ENCODE measurements at regions not wholly inside any gene's neighbourhood (a gene's known extent, or its start where the extent isn't known, plus 50 kb on each side); places are given as distances from the start of the nearest gene placed in this dataset.

GRCh38 chr18:24877066-24877465 lies 416.6 kb downstream of the HRH4 start:
- Histone ChIP-seq H3K4me3 (no peak overlapping the region), H3K9me3 (no peaks in the 10 kb centered on the region), H3K36me3 (no peaks in the 10 kb centered on the region), H3K4me1 (no peaks in the 10 kb centered on the region), H3K27me3 (no peaks in the 10 kb centered on the region), H3K27ac (no peak overlapping the region)
- intact Hi-C loops (cut with DNase I; ENCODE audit: low total_unique reads) = no loop called here
- no peak for TF ChIP-seq POLR2A (IDR thresholded peaks at IDR 0.05)
- TF ChIP-seq, protein P1, sequence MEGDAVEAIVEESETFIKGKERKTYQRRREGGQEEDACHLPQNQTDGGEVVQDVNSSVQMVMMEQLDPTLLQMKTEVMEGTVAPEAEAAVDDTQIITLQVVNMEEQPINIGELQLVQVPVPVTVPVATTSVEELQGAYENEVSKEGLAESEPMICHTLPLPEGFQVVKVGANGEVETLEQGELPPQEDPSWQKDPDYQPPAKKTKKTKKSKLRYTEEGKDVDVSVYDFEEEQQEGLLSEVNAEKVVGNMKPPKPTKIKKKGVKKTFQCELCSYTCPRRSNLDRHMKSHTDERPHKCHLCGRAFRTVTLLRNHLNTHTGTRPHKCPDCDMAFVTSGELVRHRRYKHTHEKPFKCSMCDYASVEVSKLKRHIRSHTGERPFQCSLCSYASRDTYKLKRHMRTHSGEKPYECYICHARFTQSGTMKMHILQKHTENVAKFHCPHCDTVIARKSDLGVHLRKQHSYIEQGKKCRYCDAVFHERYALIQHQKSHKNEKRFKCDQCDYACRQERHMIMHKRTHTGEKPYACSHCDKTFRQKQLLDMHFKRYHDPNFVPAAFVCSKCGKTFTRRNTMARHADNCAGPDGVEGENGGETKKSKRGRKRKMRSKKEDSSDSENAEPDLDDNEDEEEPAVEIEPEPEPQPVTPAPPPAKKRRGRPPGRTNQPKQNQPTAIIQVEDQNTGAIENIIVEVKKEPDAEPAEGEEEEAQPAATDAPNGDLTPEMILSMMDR (IDR thresholded peaks at IDR 0.05) = no peak
- TF ChIP-seq POLR2AphosphoS5 (IDR thresholded peaks at IDR 0.05) = no peak
- no peak for DNase-seq (ENCODE audit: low spot score in 2 of 2)

DNA sequence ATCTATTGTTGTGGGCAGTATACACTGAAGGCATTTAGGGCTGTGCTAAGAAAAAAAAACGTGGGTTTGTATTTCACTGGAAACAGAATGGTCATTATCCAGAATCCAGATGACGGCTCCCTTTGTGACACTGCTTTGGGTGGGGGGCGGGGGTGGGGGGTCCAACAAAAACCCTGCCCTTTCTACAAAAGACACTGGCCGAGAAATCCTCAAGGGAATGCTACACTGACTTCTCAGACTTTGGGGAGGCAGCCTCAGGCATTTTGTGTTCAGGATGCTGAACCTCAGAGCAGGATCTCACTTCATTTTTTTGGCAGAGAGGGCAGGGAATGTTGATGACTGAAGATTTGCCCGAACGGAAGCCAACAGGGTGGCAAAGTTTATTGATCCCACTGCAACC lies 417.1 kb downstream of the HRH4 start:
- TF ChIP-seq POLR2A (IDR thresholded peaks at IDR 0.05) (no peak), POLR2AphosphoS5 (IDR thresholded peaks at IDR 0.05) (no peak)
- Histone ChIP-seq H3K9me3 (no peaks in the 10 kb centered on the region), H3K36me3 (no peaks in the 10 kb centered on the region), H3K27me3 (no peaks in the 10 kb centered on the region), H3K27ac (no peak overlapping the region), H3K4me3 (no peak overlapping the region), H3K4me1 (no peaks in the 10 kb centered on the region)
- intact Hi-C loops (cut with DNase I; ENCODE audit: low total_unique reads) = no loop called here
- DNase-seq (ENCODE audit: low spot score in 2 of 2) = no peak

DNA sequence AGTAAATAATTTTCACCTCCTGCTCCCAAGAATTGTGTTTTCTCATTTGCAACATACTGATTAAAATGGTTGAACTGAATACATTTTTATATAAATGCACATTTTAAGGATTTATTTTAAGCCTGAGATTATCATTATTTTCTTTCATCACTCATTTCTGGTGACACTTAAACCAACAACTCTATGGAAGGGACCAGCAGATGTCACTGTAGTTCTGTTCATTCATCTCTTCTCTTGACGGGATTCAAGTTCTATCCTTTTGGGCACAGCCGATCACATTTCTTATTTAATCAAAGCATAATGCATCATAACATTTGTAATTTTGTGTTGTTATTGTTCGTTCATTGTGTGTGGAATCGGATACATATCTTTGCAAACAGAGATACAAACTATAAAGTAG lies 417.9 kb downstream of the HRH4 start:
- TF ChIP-seq POLR2A (IDR thresholded peaks at IDR 0.05) (no peak), POLR2AphosphoS5 (IDR thresholded peaks at IDR 0.05) (no peak)
- TF ChIP-seq, protein P1 (IDR thresholded peaks at IDR 0.05) = peak in 2 of 3 donors; percentile 51 to 59
- Histone ChIP-seq H3K4me3 (no peak overlapping the region), H3K4me1 (no peaks in the 10 kb centered on the region), H3K36me3 (no peaks in the 10 kb centered on the region), H3K27ac (no peak overlapping the region), H3K27me3 (no peaks in the 10 kb centered on the region), H3K9me3 (no peaks in the 10 kb centered on the region)
- intact Hi-C loops (cut with DNase I; ENCODE audit: low total_unique reads) = no loop called here
- DNase-seq (ENCODE audit: low spot score in 2 of 2) = no peak

DNA sequence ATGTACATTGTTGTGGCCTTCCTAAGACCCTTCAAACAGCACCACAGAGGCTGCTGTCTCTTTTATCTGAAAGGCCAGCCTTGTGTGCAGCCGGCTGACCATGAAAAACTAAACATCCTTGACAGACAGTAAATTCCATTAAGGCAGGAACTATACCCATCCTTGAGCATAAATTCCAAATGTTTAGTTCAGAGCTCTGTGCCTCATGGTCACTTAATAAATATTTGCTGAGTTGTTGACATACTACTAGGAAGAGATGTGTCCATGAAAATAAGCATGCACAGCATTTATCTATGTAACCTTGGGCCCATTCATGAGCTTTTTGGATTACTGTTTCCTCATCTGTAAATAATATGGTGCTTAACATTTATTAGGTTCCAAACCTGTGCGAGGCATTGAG lies 424.8 kb downstream of the HRH4 start:
- TF ChIP-seq POLR2A (IDR thresholded peaks at IDR 0.05) (no peak), POLR2AphosphoS5 (IDR thresholded peaks at IDR 0.05) (no peak)
- TF ChIP-seq, protein P1 (IDR thresholded peaks at IDR 0.05) = no peak
- no peak overlapping the region for H3K27ac ChIP-seq

GRCh38 chr18:24894880-24895279 lies 434.4 kb downstream of the HRH4 start:
- TF ChIP-seq, protein P1 (IDR thresholded peaks at IDR 0.05) = no peak
- TF ChIP-seq POLR2AphosphoS5 (IDR thresholded peaks at IDR 0.05) (no peak), POLR2A (IDR thresholded peaks at IDR 0.05) (no peak)
- no peaks in the 10 kb centered on the region for H3K4me1 ChIP-seq
- intact Hi-C loops (cut with DNase I; ENCODE audit: low total_unique reads) = loop anchor here (5.0 kb wide), 1 partner anchor 1297 kb away; no protein-coding TSS in a partner anchor
- no peaks in the 10 kb centered on the region for H3K27me3 ChIP-seq
- H3K9me3 ChIP-seq = no peaks in the 10 kb centered on the region
- H3K27ac ChIP-seq = no peak overlapping the region
- H3K36me3 ChIP-seq = no peaks in the 10 kb centered on the region
- DNase-seq (ENCODE audit: low spot score in 2 of 2) = no peak
- H3K4me3 ChIP-seq = no peak overlapping the region

More for the DNA sequence above, 424.8 kb downstream of the HRH4 start:
- Histone ChIP-seq H3K4me3 (no peak overlapping the region), H3K4me1 (no peaks in the 10 kb centered on the region), H3K27me3 (no peaks in the 10 kb centered on the region), H3K36me3 (no peaks in the 10 kb centered on the region), H3K9me3 (peaks cover 0 to 3% of the 10 kb centered on the region in 2 donors)
- DNase-seq (ENCODE audit: low spot score in 2 of 2) = no peak
- intact Hi-C loops (cut with DNase I; ENCODE audit: low total_unique reads) = no loop called here

DNA sequence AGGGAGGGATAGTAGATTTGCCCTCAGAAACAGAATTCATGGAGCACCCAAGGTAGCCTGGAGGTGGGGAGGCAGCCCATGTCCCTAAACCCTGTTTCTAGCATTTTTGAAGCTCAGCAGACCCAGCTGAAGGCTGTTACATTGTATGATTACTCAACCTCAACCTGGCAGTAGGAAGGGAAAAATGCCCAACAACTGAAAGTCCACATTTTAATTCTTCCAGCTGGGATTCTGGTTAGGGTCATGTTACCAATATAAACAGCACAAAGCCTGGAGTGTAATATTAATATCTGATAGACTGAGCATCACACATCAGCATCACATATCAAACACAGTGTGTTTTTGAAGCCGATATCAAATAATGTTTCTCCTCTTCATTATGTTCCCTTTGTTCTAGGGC lies 437.0 kb downstream of the HRH4 start:
- Histone ChIP-seq H3K4me3 (no peak overlapping the region), H3K9me3 (no peaks in the 10 kb centered on the region), H3K4me1 (no peaks in the 10 kb centered on the region), H3K27ac (no peak overlapping the region), H3K36me3 (no peaks in the 10 kb centered on the region), H3K27me3 (no peaks in the 10 kb centered on the region)
- intact Hi-C loops (cut with DNase I; ENCODE audit: low total_unique reads) = no loop called here
- DNase-seq (ENCODE audit: low spot score in 2 of 2) = no peak
- TF ChIP-seq, protein P1 (IDR thresholded peaks at IDR 0.05) = no peak
- TF ChIP-seq POLR2AphosphoS5 (IDR thresholded peaks at IDR 0.05) (no peak), POLR2A (IDR thresholded peaks at IDR 0.05) (no peak)
